Lower leg skin (tissue), 4 donors: ENCODE measurements at regions not wholly inside any gene's neighbourhood (a gene's known extent, or its start where the extent isn't known, plus 50 kb on each side); places are given as distances from the start of the nearest gene placed in this dataset.

Source experiments
- DNase-seq, 2 donors: peaks; one replicate each; pipeline ENCODE4 v3.0.0-alpha.2; 2019; ENCODE audit warnings: low spot score in 2 of 2
- H3K4me3 ChIP-seq: fragments of 200-600 bp; sonication (generic); 2 replicates; pipeline ENCODE4 v1.5.1; 2017; ENCODE audit warnings: mild to moderate bottlenecking, low read depth; ENCODE audit not compliant: poor library complexity, severe bottlenecking
- POLR2A ChIP-seq, 2 donors: fragments of 450-650 bp; IDR thresholded peaks; one replicate each; pipeline ENCODE4 v1.6.1; 2016 to 2017; ENCODE audit warnings: antibody characterized with exemption in 2 of 2, mild to moderate bottlenecking in 1 of 2, moderate library complexity in 1 of 2
- WGBS, 2 donors: methylation state at CpG; one replicate each; pipeline ENCODE4 v1.1.5; 2018; 5-methylcytosine and 5-hydroxymethylcytosine counted together
- intact Hi-C: fragments of 100-400 bp; cut with DNase I; formaldehyde crosslinking; loops from one replicate; pipeline ENCODE4 v1.15.0; 2023; ENCODE audit warnings: low total_unique reads
- TF ChIP-seq, protein P1 (sequence below), 3 donors: fragments of 450-650 bp; IDR thresholded peaks; one replicate each; pipeline ENCODE4 v1.5.1; 2016; ENCODE audit warnings: antibody characterized with exemption in 3 of 3, mild to moderate bottlenecking in 3 of 3, moderate library complexity in 2 of 3

DNA sequence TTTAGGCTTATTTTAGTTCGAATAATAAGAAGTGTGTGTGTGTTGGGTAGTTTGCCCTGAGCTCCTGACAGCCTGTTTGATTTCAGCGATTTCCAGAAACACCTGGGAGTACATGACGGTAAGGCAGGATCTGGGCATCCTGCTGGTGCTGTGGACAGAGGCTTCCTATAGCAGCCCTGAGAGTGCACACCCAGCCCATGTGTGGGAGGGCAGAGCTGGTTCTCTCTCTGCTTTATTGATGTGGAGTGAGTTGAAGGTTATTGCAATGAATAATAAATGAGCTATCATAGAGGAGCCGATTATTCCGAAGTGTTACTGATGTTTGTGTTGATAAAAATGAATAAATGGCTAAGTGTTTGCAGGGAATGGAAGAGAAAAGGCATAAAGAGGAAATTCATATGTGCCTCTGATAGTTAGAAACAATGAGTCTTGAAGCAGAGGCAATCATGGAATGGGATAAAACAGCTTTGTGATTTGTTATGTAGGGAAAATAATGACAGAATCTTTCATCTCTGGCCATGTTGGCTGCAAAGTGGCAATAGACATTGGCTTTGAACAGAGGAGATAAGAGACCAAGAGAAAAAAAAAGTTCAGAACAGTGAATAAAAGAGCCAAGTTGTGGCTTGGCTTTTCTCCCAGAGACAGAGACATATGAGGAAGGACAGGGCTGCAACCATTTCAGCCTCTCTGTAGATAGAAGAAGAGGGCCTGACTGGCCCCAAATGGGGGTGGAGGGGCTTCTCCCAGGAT lies 166.2 kb upstream of the CHD6 start:
- no peak for TF ChIP-seq POLR2A (IDR thresholded peaks at IDR 0.05)
- TF ChIP-seq, protein P1, sequence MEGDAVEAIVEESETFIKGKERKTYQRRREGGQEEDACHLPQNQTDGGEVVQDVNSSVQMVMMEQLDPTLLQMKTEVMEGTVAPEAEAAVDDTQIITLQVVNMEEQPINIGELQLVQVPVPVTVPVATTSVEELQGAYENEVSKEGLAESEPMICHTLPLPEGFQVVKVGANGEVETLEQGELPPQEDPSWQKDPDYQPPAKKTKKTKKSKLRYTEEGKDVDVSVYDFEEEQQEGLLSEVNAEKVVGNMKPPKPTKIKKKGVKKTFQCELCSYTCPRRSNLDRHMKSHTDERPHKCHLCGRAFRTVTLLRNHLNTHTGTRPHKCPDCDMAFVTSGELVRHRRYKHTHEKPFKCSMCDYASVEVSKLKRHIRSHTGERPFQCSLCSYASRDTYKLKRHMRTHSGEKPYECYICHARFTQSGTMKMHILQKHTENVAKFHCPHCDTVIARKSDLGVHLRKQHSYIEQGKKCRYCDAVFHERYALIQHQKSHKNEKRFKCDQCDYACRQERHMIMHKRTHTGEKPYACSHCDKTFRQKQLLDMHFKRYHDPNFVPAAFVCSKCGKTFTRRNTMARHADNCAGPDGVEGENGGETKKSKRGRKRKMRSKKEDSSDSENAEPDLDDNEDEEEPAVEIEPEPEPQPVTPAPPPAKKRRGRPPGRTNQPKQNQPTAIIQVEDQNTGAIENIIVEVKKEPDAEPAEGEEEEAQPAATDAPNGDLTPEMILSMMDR (IDR thresholded peaks at IDR 0.05): no peak
- no peak for DNase-seq
- WGBS, 2 donors: 44 to 48% methylated on average over 5 of the region's 5 CpGs
- intact Hi-C loops: no loop called here
- no peak overlapping the region for H3K4me3 ChIP-seq

DNA sequence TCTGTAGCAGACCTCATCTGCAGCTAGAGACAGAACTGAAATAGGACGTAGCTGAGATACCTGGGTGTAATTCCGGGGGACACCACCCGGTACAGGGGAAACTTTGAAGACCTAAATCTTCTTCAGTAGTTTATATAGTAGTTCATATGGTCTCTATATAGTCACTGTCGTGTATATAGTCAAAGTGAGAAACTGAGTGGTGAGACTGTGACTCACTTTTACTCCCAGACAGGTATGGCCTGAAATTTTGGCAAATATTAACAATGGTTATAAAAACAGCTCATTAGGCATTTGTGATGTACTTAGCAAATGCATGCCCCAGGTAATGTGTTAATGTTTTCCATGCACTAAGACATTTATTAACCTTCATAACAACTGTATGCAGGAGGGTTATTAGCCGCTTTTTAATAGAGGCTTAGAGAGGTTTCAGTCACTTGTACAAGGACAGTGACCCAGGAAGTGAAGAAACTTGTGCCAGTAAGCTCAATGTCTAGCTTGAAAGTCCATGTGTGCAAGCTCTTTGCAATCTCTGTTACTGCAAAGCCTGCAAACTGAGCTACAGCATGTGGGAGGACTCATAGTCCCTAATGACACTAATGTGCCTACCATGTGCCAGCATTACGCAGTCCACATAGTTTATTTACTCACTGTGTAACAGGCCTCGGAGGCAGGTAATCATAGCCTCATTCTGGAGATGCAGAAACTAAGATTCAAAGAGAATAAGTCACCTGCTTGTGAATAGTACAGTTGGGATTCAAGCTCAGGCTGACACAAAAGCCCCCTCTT lies 165.4 kb upstream of the CHD6 start:
- no peak for DNase-seq
- intact Hi-C loops: no loop called here
- TF ChIP-seq, protein P1 (IDR thresholded peaks at IDR 0.05): no peak
- no peak for TF ChIP-seq POLR2A (IDR thresholded peaks at IDR 0.05)
- H3K4me3 ChIP-seq: no peak overlapping the region
- 70 to 72% methylated on average over 7 of the region's 7 CpGs for WGBS, 2 donors

DNA sequence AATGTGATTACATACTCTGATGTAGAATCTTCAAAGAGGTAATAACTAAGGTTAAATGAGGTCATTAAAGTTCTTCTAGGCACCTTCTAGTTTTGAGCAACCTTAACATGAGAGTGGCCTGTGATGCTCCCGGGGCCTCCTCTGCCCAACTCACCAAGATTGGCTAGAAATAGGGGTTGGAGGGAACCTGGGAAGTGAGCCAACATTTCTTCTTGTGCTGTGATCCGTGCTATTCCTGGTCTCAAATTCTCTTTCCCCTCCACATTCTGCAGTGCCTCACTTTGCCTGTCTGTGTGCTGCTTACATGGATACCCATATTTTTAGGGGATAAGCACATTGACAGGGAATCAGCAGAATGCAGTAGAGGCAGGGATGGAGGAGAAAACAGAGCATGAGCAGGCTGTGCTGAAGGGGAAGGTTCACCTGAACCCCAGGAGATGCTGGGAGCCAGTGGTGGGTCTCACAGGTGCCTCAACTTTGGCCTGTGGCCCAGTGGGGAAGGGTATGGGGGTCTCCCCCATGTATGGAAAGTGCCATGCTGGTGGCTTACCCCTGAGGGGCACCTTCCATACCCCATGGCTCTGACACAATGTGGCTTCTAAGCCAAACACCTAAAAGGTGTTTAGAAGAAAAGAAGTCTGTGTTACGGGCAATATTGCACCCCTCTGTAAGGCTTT lies 164.7 kb upstream of the CHD6 start:
- WGBS, 2 donors: 63 to 76% methylated on average over 3 of the region's 3 CpGs
- no peak for TF ChIP-seq POLR2A (IDR thresholded peaks at IDR 0.05)
- TF ChIP-seq, protein P1 (IDR thresholded peaks at IDR 0.05): no peak
- intact Hi-C loops: no loop called here
- no peak for DNase-seq
- no peak overlapping the region for H3K4me3 ChIP-seq

DNA sequence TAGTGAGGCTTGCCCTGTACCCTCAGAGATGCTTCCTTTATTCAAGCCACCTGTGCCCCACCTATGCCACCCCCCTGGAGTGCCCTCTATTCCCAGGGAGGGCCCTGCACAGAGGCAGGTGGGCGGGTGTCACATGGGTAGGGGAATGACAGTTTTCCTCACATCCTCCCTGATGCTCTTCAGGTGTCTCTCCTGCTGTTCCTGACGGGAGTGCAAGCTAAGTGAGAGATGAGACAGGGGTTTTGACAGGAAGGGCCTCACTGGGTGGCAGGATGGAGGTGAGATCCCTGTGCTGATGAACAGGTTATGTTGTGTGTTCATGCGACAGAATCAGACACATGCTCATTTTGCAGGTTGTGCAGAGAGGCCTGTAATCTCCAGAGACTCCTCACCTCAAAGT lies 164.1 kb upstream of the CHD6 start:
- no peak overlapping the region for H3K4me3 ChIP-seq
- no peak for DNase-seq
- 73 to 80% methylated on average over 3 of the region's 3 CpGs for WGBS, 2 donors
- intact Hi-C loops: no loop called here
- TF ChIP-seq, protein P1 (IDR thresholded peaks at IDR 0.05): no peak
- TF ChIP-seq POLR2A (IDR thresholded peaks at IDR 0.05): no peak

DNA sequence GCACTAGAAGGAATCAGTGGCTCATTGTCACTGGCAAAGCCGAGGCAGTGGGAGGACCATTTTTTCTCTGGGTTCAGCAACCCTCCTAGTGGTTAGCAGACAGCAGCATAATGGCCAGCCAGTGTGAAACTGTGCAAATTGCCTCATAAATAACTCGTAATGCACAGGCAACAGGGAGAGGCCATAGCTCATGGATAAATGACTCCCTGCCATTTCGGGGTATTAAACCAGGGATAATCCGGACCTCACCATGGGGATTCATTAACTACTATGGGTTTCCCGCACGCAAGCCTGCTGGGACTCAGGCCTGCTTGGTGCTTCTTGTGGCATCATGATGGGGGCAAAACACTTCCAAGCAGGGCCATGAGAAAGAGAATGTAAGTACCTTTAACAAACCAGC lies 158.2 kb upstream of the CHD6 start:
- DNase-seq: no peak
- TF ChIP-seq, protein P1 (IDR thresholded peaks at IDR 0.05): no peak
- TF ChIP-seq POLR2A (IDR thresholded peaks at IDR 0.05): no peak
- 57% methylated on average over 6 of the region's 6 CpGs for WGBS, 2 donors
- H3K4me3 ChIP-seq: no peak overlapping the region
- intact Hi-C loops: no loop called here
